ENCODE measurements at regions not wholly inside any gene's neighbourhood (a gene's known extent, or its start where the extent isn't known, plus 50 kb on each side); places are given as distances from the start of the nearest gene placed in this dataset.

GRCh38 chrX:6382284-6382683 lies 152.6 kb downstream of the VCX3A start:
- no peak for DNase-seq

GRCh38 chrX:6377103-6377764 lies 148.6 kb upstream of the NLGN4X start:
- CTCF ChIA-PET, result no interaction called here
- no TSS peak for BruUV-seq (replicated peaks)

More at GRCh38 chrX:6382284-6382683, 152.6 kb downstream of the VCX3A start:
- BruUV-seq (replicated peaks), result no TSS peak
- Mint-ChIP-seq H3K4me3 (ENCODE audit: low read depth, unreplicated experiment) (no peak overlapping the region), H3K9me3 (ENCODE audit: low read depth, unreplicated experiment) (peaks cover 8% of the 10 kb centered on the region), H3K36me3 (ENCODE audit: insufficient read depth, unreplicated experiment) (no peaks in the 10 kb centered on the region), H3K27ac (ENCODE audit: unreplicated experiment) (no peak overlapping the region), H3K4me1 (ENCODE audit: low read depth, unreplicated experiment) (no peaks in the 10 kb centered on the region), H3K27me3 (ENCODE audit: unreplicated experiment) (no peaks in the 10 kb centered on the region)
- intact Hi-C loops (cut with micrococcal nuclease; ENCODE audit: unreplicated experiment), result no loop called here
- TF ChIP-seq CTCF (IDR thresholded peaks at IDR 0.05; ENCODE audit: unreplicated experiment), result no peak
- CTCF ChIA-PET, result no interaction called here

GRCh38 chrX:6374556-6374955 lies 145.9 kb upstream of the NLGN4X start:
- H3K4me3 Mint-ChIP-seq (ENCODE audit: low read depth, unreplicated experiment), result no peak overlapping the region
- no TSS peak for BruUV-seq (replicated peaks)

More at GRCh38 chrX:6377103-6377764, 148.6 kb upstream of the NLGN4X start:
- no peaks in the 10 kb centered on the region for H3K4me1 Mint-ChIP-seq (ENCODE audit: low read depth, unreplicated experiment)
- DNase-seq, result no peak
- no peak overlapping the region for H3K4me3 Mint-ChIP-seq (ENCODE audit: low read depth, unreplicated experiment)
- H3K9me3 Mint-ChIP-seq (ENCODE audit: low read depth, unreplicated experiment), result peaks cover 7% of the 10 kb centered on the region
- H3K36me3 Mint-ChIP-seq (ENCODE audit: insufficient read depth, unreplicated experiment), result no peaks in the 10 kb centered on the region
- intact Hi-C loops (cut with micrococcal nuclease; ENCODE audit: unreplicated experiment), result no loop called here
- no peak for TF ChIP-seq CTCF (IDR thresholded peaks at IDR 0.05; ENCODE audit: unreplicated experiment)
- H3K27ac Mint-ChIP-seq (ENCODE audit: unreplicated experiment), result no peak overlapping the region
- no peaks in the 10 kb centered on the region for H3K27me3 Mint-ChIP-seq (ENCODE audit: unreplicated experiment)

GRCh38 chrX:6372981-6373380 lies 144.3 kb upstream of the NLGN4X start:
- no TSS peak for BruUV-seq (replicated peaks)
- no peak for DNase-seq
- Mint-ChIP-seq H3K27me3 (ENCODE audit: unreplicated experiment) (no peaks in the 10 kb centered on the region), H3K27ac (ENCODE audit: unreplicated experiment) (no peak overlapping the region), H3K4me1 (ENCODE audit: low read depth, unreplicated experiment) (no peaks in the 10 kb centered on the region), H3K9me3 (ENCODE audit: low read depth, unreplicated experiment) (peaks cover 5% of the 10 kb centered on the region), H3K36me3 (ENCODE audit: insufficient read depth, unreplicated experiment) (no peaks in the 10 kb centered on the region), H3K4me3 (ENCODE audit: low read depth, unreplicated experiment) (no peak overlapping the region)
- TF ChIP-seq CTCF (IDR thresholded peaks at IDR 0.05; ENCODE audit: unreplicated experiment), result no peak
- CTCF ChIA-PET, result no interaction called here
- intact Hi-C loops (cut with micrococcal nuclease; ENCODE audit: unreplicated experiment), result loop anchor here (5.0 kb wide), 1 partner anchor 1194 kb away; no protein-coding TSS in a partner anchor

More at GRCh38 chrX:6374556-6374955, 145.9 kb upstream of the NLGN4X start:
- intact Hi-C loops (cut with micrococcal nuclease; ENCODE audit: unreplicated experiment), result loop anchor here (5.0 kb wide), 1 partner anchor 1193 kb away; no protein-coding TSS in a partner anchor
- DNase-seq, result no peak
- Mint-ChIP-seq H3K9me3 (ENCODE audit: low read depth, unreplicated experiment) (peaks cover 2% of the 10 kb centered on the region), H3K36me3 (ENCODE audit: insufficient read depth, unreplicated experiment) (no peaks in the 10 kb centered on the region), H3K27ac (ENCODE audit: unreplicated experiment) (no peak overlapping the region), H3K4me1 (ENCODE audit: low read depth, unreplicated experiment) (no peaks in the 10 kb centered on the region), H3K27me3 (ENCODE audit: unreplicated experiment) (no peaks in the 10 kb centered on the region)
- CTCF ChIA-PET, result no interaction called here
- TF ChIP-seq CTCF (IDR thresholded peaks at IDR 0.05; ENCODE audit: unreplicated experiment), result no peak
